Spleen (tissue), 7 donors: ENCODE measurements at regions not wholly inside any gene's neighbourhood (a gene's known extent, or its start where the extent isn't known, plus 50 kb on each side); places are given as distances from the start of the nearest gene placed in this dataset.

Experiments used
- POLR2A ChIP-seq, 3 donors: fragments of 450-650 bp; IDR thresholded peaks; one replicate each; pipeline ENCODE4 v1.5.1; 2017; ENCODE audit warnings: antibody characterized with exemption in 3 of 3, mild to moderate bottlenecking in 1 of 3
- TF ChIP-seq, protein P1 (sequence below), 11 experiments: fragments of 200-600 bp in 7 of 11; fragments of 450-650 bp in 4 of 11; sonication (generic) in 4 of 11; IDR thresholded peaks in 8 of 11; conservative IDR thresholded peaks in 3 of 11; 1 replicate in 7 of 11; 2 replicates in 4 of 11; pipeline versions ENCODE4 v1.4.0 to v1.8.0; 2016 to 2021; ENCODE audit warnings: antibody characterized with exemption in 11 of 11, inconsistent platforms in 4 of 11, mild to moderate bottlenecking in 1 of 11
- donor health status: DM: no; HTN: no; CAD: no; lungs with moderate emphysema.
- donor health status: DM: no; HTN: no; CAD: no.
- donor health status: DM: no; HTN: no; CAD: no.

DNA sequence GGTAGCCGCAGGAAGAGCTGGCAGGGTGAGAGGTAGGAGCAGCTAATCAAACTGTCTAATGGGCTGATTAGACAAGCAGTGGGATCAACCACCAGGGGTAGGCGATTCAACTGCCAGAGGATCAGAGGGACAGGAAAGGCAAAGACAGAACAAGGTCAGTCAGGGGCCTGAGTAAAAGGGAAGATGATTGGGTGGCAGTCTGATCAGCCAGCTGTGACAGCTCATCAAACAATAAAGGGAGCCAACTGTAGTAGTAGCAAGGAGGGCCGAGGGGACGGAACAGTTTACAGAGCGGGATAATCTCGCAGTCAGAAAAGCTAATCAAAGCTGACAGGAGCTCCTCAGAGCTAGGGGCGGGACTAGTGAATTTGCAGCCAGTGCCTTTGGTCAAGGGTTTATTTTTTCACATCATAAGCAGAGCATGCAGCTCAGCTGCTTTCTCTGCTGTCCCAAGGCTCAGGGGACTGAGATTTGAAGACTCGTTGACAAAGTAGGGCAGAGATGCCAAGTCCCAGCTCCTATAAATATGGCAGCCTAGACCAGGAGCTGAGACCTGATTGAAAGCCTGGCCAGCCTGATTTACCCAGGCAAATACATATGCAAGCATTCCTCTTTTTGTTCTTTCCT is 418.2 kb downstream of the GABRG2 start:
- TF ChIP-seq, protein P1, sequence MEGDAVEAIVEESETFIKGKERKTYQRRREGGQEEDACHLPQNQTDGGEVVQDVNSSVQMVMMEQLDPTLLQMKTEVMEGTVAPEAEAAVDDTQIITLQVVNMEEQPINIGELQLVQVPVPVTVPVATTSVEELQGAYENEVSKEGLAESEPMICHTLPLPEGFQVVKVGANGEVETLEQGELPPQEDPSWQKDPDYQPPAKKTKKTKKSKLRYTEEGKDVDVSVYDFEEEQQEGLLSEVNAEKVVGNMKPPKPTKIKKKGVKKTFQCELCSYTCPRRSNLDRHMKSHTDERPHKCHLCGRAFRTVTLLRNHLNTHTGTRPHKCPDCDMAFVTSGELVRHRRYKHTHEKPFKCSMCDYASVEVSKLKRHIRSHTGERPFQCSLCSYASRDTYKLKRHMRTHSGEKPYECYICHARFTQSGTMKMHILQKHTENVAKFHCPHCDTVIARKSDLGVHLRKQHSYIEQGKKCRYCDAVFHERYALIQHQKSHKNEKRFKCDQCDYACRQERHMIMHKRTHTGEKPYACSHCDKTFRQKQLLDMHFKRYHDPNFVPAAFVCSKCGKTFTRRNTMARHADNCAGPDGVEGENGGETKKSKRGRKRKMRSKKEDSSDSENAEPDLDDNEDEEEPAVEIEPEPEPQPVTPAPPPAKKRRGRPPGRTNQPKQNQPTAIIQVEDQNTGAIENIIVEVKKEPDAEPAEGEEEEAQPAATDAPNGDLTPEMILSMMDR (IDR thresholded peaks at IDR 0.05 in 8 of 11, conservative IDR thresholded peaks at IDR 0.05 in 3 of 11): no peak
- no peak for TF ChIP-seq POLR2A (IDR thresholded peaks at IDR 0.05)
